Common myeloid progenitor, CD34-positive (primary cell): ENCODE measurements at regions not wholly inside any gene's neighbourhood (a gene's known extent, or its start where the extent isn't known, plus 50 kb on each side); places are given as distances from the start of the nearest gene placed in this dataset.

ENCODE experiments used
- CTCF ChIA-PET: fragments of 350-600 bp; sonication (Branson Sonifier 250); formaldehyde crosslinking; loops from one replicate; lab custom pipeline; 2021; ENCODE audit warnings: antibody characterized with exemption; lab: Charles Lee
- POLR2A ChIA-PET: fragments of 350-600 bp; sonication (Branson Sonifier 250); formaldehyde crosslinking; loops from one replicate; lab custom pipeline; 2021; ENCODE audit warnings: antibody characterized with exemption; lab: Charles Lee
- DNase-seq, 3 donors: peaks; one replicate each; pipeline versions ENCODE4 v3.0.0 to v3.0.0-alpha.2; 2013
- H3K27ac ChIP-seq, 2 experiments: 1 replicate in 1 of 2; 2 replicates in 1 of 2; pipeline ENCODE4 v1.7.0; 2013; ENCODE audit warnings: inconsistent platforms in 2 of 2, low read length in 2 of 2, mild to moderate bottlenecking in 2 of 2, low read depth in 1 of 2, moderate library complexity in 1 of 2; ENCODE audit not compliant: severe bottlenecking in 2 of 2, insufficient read depth in 1 of 2, poor library complexity in 1 of 2
- H3K27me3 ChIP-seq, 5 experiments: replicated peaks in 2 of 5; 1 replicate in 3 of 5; 2 replicates in 2 of 5; pipeline versions ENCODE4 v1.6.1 to v1.7.0; 2013; ENCODE audit warnings: low read length in 4 of 5, mild to moderate bottlenecking in 2 of 5, moderate library complexity in 2 of 5, inconsistent platforms in 1 of 5; ENCODE audit not compliant: insufficient read depth in 5 of 5, control insufficient read depth in 4 of 5
- H3K36me3 ChIP-seq, 4 experiments: 1 replicate in 2 of 4; 2 replicates in 2 of 4; pipeline versions ENCODE4 v1.6.1 to v1.7.0; 2013; ENCODE audit warnings: low read length in 3 of 4, control low read depth in 1 of 4, mild to moderate bottlenecking in 1 of 4; ENCODE audit not compliant: control insufficient read depth in 4 of 4, insufficient read depth in 4 of 4
- H3K4me1 ChIP-seq, 4 experiments: 1 replicate in 3 of 4; 2 replicates in 1 of 4; pipeline versions ENCODE4 v1.6.1 to v1.7.1; 2013; ENCODE audit warnings: low read length in 3 of 4, mild to moderate bottlenecking in 3 of 4, control low read depth in 1 of 4, inconsistent platforms in 1 of 4, moderate library complexity in 1 of 4; ENCODE audit not compliant: control insufficient read depth in 4 of 4, insufficient read depth in 4 of 4; ENCODE audit errors: control extremely low read depth in 1 of 4
- H3K4me3 ChIP-seq, 7 experiments: 1 replicate in 4 of 7; 2 replicates in 3 of 7; pipeline versions ENCODE4 v1.5.1 to v1.7.0; 2013; ENCODE audit warnings: mild to moderate bottlenecking in 7 of 7, low read length in 6 of 7, moderate library complexity in 6 of 7, inconsistent platforms in 2 of 7, low read depth in 2 of 7, control low read depth in 1 of 7; ENCODE audit not compliant: insufficient read depth in 4 of 7, control insufficient read depth in 1 of 7; ENCODE audit errors: extremely low read depth in 1 of 7
- H3K9me3 ChIP-seq, 5 experiments: 1 replicate in 4 of 5; 2 replicates in 1 of 5; pipeline versions ENCODE4 v1.6.1 to v1.7.1; 2013; ENCODE audit warnings: low read length in 4 of 5, mild to moderate bottlenecking in 2 of 5, inconsistent platforms in 1 of 5, low read depth in 1 of 5, moderate library complexity in 1 of 5; ENCODE audit not compliant: control insufficient read depth in 4 of 5, insufficient read depth in 2 of 5; ENCODE audit errors: control extremely low read depth in 1 of 5
- WGBS: methylation state at CpG from one replicate; pipeline ENCODE4 v1.1.5; 2013; ENCODE audit not compliant: insufficient coverage; 5-methylcytosine and 5-hydroxymethylcytosine counted together

GRCh38 chr15:96894659-96895058 is 564.2 kb downstream of the NR2F2 start:
- ChIA-PET CTCF (no interaction called here), POLR2A (no interaction called here)
- Histone ChIP-seq H3K36me3 (no peaks in the 10 kb centered on the region), H3K9me3 (no peaks in the 10 kb centered on the region), H3K27ac (no peak overlapping the region), H3K4me3 (no peak overlapping the region), H3K27me3 (peaks cover 0 to 30% (median 6%) of the 10 kb centered on the region in 5 experiments), H3K4me1 (peaks cover 0 to 6% (median 4%) of the 10 kb centered on the region in 4 experiments)
- no CpG with 5 or more reads among the region's 1 CpG for WGBS
- no peak for DNase-seq

DNA sequence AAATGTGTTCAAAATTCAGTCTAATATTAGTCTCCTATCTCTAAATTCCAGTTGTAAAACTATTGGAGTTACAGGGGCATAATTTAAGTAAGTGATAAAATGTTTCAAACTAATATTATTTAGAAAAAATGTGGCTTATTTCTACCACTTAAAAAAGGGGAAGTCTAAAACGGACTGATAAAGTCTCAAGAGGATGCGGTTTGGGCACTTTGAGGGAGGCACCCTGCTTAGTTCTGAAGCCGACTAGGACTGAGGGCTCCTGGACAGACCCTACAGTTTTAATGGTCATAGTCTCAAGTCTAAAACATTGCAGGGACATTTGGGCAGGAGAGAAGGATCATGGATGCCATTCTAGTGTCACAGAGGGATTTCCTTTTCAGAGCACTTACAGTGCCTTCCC is 566.3 kb downstream of the NR2F2 start:
- Histone ChIP-seq H3K4me1 (peaks cover 0 to 6% (median 4%) of the 10 kb centered on the region in 4 experiments), H3K4me3 (no peak overlapping the region), H3K27me3 (peaks cover 0 to 20% (median 6%) of the 10 kb centered on the region in 5 experiments), H3K27ac (no peak overlapping the region), H3K36me3 (no peaks in the 10 kb centered on the region), H3K9me3 (no peaks in the 10 kb centered on the region)
- ChIA-PET CTCF (no interaction called here), POLR2A (no interaction called here)
- DNase-seq = peak; percentile 62 to 84 (median 75)
- 0% methylated on average over 2 of the region's 3 CpGs for WGBS

GRCh38 chr15:96914081-96914480 is 583.6 kb downstream of the NR2F2 start:
- no peaks in the 10 kb centered on the region for H3K36me3 ChIP-seq
- ChIA-PET POLR2A (no interaction called here), CTCF (no interaction called here)
- peaks cover 2 to 26% (median 4%) of the 10 kb centered on the region in 5 experiments for H3K9me3 ChIP-seq
- H3K4me3 ChIP-seq = no peak overlapping the region
- 100% methylated on average over 4 of the region's 4 CpGs for WGBS
- no peaks in the 10 kb centered on the region for H3K4me1 ChIP-seq
- no peaks in the 10 kb centered on the region for H3K27me3 ChIP-seq
- no peak for DNase-seq
- no peak overlapping the region for H3K27ac ChIP-seq

DNA sequence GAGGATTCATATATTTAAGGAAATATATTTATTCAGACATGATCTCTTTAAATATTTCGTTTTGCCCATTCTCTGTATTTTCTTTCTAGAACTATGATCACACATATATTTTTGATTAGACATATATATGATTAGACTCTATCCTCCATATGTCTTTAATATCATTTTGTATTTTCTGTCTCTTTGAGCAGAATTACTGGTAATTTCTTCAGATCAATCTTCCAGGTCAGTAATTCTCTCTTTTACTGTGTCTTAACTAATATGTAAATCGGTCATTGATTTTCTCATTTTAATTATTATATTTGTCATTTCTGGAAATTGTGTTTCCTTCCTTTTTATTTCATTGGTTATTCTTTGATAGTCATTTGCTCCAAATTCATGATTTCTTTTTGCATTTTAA is 586.2 kb downstream of the NR2F2 start:
- Histone ChIP-seq H3K9me3 (peaks cover 2 to 29% (median 4%) of the 10 kb centered on the region in 5 experiments), H3K36me3 (no peaks in the 10 kb centered on the region), H3K4me1 (no peaks in the 10 kb centered on the region), H3K27ac (no peak overlapping the region), H3K27me3 (no peaks in the 10 kb centered on the region), H3K4me3 (no peak overlapping the region)
- no CpG with 5 or more reads among the region's 2 CpGs for WGBS
- ChIA-PET CTCF (no interaction called here), POLR2A (no interaction called here)
- DNase-seq = no peak

DNA sequence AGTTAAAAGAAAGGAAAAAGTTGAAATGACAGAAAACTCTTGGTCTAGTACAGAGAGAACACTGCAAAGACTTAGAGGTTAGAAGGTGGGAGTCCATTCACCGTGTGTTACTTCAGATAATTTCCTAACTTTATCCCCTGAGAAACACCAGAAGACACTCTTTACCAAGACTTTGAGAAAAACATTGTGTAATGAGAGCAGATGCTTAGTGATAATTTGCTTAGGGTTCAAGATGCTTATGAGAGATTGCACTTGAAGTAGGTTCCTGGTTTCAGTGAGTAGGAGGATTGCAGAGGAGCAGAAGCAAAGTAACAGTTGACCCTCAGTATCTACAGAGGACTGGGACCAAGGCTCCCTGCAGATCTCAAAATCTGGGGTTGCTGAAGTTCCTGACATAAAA is 594.1 kb downstream of the NR2F2 start:
- ChIA-PET POLR2A (no interaction called here), CTCF (no interaction called here)
- WGBS = no CpG with 5 or more reads among the region's 1 CpG
- H3K27ac ChIP-seq = no peak overlapping the region
- no peaks in the 10 kb centered on the region for H3K36me3 ChIP-seq
- H3K9me3 ChIP-seq = peaks cover 0 to 3% (median 0%) of the 10 kb centered on the region in 5 experiments
- DNase-seq = no peak
- no peaks in the 10 kb centered on the region for H3K27me3 ChIP-seq
- H3K4me3 ChIP-seq = no peak overlapping the region
- H3K4me1 ChIP-seq = no peaks in the 10 kb centered on the region

- Histone ChIP-seq H3K4me3 (no peak overlapping the region), H3K27ac (no peak overlapping the region), H3K4me1 (no peaks in the 10 kb centered on the region), H3K36me3 (no peaks in the 10 kb centered on the region), H3K9me3 (no peaks in the 10 kb centered on the region), H3K27me3 (peaks cover 13 to 44% (median 23%) of the 10 kb centered on the region in 5 experiments)
- WGBS = 12% methylated on average over 34 of the region's 50 CpGs
- ChIA-PET CTCF (no interaction called here), POLR2A (interaction anchor here (0.6 kb wide), 1 partner anchor 380 kb away, joined by 3 read pairs; no protein-coding TSS in a partner anchor)
- no peak for DNase-seq
These were observed 617.1 kb downstream of the NR2F2 start for GRCh38 chr15:96947296-96948229.

- H3K9me3 ChIP-seq = no peaks in the 10 kb centered on the region
- WGBS = 100% methylated on average over 1 of the region's 2 CpGs
- H3K36me3 ChIP-seq = no peaks in the 10 kb centered on the region
- H3K4me1 ChIP-seq = no peaks in the 10 kb centered on the region
- no peak overlapping the region for H3K4me3 ChIP-seq
- no peak for DNase-seq
- peaks cover 13 to 44% (median 23%) of the 10 kb centered on the region in 5 experiments for H3K27me3 ChIP-seq
- ChIA-PET CTCF (no interaction called here), POLR2A (no interaction called here)
- H3K27ac ChIP-seq = no peak overlapping the region
These were observed 618.5 kb downstream of the NR2F2 start for GRCh38 chr15:96948981-96949380.
